MM.1S (cell line): ENCODE measurements at regions not wholly inside any gene's neighbourhood (a gene's known extent, or its start where the extent isn't known, plus 50 kb on each side); places are given as distances from the start of the nearest gene placed in this dataset.

ENCODE experiments used
- EZH2 ChIP-seq: fragments of 300-600 bp; sonication (generic); optimal IDR thresholded peaks from 2 replicates; pipeline ENCODE3; 2017; ENCODE audit warnings: low read depth, mild to moderate bottlenecking, antibody characterized with exemption, low read length, mixed read lengths
- EZH2phosphoT487 ChIP-seq: fragments of 300-600 bp; sonication (generic); IDR thresholded peaks from 2 replicates; pipeline ENCODE4 v1.6.1; 2018; ENCODE audit warnings: antibody characterized with exemption, low read length
- TF ChIP-seq, protein P1 (sequence below): fragments of 300-600 bp; sonication (generic); IDR thresholded peaks from 2 replicates; pipeline ENCODE4 v1.5.1; 2016; ENCODE audit warnings: antibody characterized with exemption, low read length, mixed read lengths

DNA sequence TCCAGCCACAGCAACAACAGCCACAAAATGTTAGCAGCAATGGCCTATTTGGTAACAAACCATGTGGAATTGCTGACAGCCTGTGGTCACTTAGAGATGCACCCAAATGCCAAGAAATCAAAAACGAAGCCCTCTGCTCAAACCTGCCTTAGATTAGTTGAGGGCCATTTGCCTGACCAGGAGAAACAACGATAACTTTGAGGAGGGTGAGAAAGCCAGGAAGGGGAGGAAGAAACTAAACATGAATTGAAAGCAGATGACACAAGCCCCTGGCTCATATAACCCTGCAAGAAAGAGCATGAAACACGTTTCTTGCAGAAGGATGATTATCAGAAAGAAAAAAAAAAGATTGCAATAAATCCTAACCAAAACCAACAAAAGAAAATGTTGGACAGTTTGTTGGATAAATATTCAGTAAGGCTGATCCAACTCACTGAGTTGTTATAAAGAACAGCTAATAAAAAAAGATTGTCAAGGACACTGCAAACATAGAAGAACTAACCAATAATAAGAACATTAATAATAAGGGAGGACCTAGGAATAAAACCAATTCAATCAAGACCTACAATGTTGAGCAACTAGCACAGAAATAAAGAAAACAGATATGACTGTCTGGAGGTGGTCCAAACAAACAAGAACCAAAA, 140.5 kb upstream of the SLC30A5 start:
- TF ChIP-seq EZH2 (no peak), EZH2phosphoT487 (no peak)
- TF ChIP-seq, protein P1, sequence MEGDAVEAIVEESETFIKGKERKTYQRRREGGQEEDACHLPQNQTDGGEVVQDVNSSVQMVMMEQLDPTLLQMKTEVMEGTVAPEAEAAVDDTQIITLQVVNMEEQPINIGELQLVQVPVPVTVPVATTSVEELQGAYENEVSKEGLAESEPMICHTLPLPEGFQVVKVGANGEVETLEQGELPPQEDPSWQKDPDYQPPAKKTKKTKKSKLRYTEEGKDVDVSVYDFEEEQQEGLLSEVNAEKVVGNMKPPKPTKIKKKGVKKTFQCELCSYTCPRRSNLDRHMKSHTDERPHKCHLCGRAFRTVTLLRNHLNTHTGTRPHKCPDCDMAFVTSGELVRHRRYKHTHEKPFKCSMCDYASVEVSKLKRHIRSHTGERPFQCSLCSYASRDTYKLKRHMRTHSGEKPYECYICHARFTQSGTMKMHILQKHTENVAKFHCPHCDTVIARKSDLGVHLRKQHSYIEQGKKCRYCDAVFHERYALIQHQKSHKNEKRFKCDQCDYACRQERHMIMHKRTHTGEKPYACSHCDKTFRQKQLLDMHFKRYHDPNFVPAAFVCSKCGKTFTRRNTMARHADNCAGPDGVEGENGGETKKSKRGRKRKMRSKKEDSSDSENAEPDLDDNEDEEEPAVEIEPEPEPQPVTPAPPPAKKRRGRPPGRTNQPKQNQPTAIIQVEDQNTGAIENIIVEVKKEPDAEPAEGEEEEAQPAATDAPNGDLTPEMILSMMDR, result no peak
